ENCODE measurements at regions not wholly inside any gene's neighbourhood (a gene's known extent, or its start where the extent isn't known, plus 50 kb on each side); places are given as distances from the start of the nearest gene placed in this dataset.

DNA sequence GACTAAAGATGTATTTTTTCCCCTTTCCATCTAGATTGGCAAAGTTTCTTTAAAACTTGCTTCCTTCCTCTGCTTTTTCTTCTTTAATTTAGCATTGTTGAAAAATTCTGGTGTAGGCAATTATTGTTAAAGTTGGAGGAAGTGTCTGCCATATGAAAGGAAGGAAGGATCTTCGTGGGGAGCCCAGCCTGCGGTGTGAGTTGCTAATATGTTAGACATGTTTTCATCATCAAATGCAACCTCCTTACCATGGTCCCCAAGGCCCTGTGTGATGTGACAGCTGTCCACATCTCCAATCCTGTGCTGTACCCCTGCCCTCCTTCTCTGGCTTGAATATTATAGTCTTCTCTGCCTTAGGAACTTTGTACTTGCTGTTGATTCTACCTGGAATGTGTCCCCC is 81.0 kb upstream of the ZBTB18 start (continued):
- TF ChIP-seq, protein P1, sequence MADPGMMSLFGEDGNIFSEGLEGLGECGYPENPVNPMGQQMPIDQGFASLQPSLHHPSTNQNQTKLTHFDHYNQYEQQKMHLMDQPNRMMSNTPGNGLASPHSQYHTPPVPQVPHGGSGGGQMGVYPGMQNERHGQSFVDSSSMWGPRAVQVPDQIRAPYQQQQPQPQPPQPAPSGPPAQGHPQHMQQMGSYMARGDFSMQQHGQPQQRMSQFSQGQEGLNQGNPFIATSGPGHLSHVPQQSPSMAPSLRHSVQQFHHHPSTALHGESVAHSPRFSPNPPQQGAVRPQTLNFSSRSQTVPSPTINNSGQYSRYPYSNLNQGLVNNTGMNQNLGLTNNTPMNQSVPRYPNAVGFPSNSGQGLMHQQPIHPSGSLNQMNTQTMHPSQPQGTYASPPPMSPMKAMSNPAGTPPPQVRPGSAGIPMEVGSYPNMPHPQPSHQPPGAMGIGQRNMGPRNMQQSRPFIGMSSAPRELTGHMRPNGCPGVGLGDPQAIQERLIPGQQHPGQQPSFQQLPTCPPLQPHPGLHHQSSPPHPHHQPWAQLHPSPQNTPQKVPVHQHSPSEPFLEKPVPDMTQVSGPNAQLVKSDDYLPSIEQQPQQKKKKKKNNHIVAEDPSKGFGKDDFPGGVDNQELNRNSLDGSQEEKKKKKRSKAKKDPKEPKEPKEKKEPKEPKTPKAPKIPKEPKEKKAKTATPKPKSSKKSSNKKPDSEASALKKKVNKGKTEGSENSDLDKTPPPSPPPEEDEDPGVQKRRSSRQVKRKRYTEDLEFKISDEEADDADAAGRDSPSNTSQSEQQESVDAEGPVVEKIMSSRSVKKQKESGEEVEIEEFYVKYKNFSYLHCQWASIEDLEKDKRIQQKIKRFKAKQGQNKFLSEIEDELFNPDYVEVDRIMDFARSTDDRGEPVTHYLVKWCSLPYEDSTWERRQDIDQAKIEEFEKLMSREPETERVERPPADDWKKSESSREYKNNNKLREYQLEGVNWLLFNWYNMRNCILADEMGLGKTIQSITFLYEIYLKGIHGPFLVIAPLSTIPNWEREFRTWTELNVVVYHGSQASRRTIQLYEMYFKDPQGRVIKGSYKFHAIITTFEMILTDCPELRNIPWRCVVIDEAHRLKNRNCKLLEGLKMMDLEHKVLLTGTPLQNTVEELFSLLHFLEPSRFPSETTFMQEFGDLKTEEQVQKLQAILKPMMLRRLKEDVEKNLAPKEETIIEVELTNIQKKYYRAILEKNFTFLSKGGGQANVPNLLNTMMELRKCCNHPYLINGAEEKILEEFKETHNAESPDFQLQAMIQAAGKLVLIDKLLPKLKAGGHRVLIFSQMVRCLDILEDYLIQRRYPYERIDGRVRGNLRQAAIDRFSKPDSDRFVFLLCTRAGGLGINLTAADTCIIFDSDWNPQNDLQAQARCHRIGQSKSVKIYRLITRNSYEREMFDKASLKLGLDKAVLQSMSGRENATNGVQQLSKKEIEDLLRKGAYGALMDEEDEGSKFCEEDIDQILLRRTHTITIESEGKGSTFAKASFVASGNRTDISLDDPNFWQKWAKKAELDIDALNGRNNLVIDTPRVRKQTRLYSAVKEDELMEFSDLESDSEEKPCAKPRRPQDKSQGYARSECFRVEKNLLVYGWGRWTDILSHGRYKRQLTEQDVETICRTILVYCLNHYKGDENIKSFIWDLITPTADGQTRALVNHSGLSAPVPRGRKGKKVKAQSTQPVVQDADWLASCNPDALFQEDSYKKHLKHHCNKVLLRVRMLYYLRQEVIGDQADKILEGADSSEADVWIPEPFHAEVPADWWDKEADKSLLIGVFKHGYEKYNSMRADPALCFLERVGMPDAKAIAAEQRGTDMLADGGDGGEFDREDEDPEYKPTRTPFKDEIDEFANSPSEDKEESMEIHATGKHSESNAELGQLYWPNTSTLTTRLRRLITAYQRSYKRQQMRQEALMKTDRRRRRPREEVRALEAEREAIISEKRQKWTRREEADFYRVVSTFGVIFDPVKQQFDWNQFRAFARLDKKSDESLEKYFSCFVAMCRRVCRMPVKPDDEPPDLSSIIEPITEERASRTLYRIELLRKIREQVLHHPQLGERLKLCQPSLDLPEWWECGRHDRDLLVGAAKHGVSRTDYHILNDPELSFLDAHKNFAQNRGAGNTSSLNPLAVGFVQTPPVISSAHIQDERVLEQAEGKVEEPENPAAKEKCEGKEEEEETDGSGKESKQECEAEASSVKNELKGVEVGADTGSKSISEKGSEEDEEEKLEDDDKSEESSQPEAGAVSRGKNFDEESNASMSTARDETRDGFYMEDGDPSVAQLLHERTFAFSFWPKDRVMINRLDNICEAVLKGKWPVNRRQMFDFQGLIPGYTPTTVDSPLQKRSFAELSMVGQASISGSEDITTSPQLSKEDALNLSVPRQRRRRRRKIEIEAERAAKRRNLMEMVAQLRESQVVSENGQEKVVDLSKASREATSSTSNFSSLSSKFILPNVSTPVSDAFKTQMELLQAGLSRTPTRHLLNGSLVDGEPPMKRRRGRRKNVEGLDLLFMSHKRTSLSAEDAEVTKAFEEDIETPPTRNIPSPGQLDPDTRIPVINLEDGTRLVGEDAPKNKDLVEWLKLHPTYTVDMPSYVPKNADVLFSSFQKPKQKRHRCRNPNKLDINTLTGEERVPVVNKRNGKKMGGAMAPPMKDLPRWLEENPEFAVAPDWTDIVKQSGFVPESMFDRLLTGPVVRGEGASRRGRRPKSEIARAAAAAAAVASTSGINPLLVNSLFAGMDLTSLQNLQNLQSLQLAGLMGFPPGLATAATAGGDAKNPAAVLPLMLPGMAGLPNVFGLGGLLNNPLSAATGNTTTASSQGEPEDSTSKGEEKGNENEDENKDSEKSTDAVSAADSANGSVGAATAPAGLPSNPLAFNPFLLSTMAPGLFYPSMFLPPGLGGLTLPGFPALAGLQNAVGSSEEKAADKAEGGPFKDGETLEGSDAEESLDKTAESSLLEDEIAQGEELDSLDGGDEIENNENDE (IDR thresholded peaks at IDR 0.05; ENCODE audit: insufficient replicate concordance, low read length) = no peak
- TF ChIP-seq RFX5 (IDR thresholded peaks at IDR 0.05; ENCODE audit: borderline replicate concordance, low read depth, low read length) = no peak
- no peak for TF ChIP-seq CEBPB (IDR thresholded peaks at IDR 0.05; ENCODE audit: low read depth, low read length)
- no peak for TF ChIP-seq RBBP5 (IDR thresholded peaks at IDR 0.05; ENCODE audit: borderline replicate concordance, low read depth, low read length)
- no peak for TF ChIP-seq EZH2 (IDR thresholded peaks at IDR 0.05; ENCODE audit: low read depth, low read length, severe bottlenecking)
- no peak for TF ChIP-seq CREB1 (IDR thresholded peaks at IDR 0.05)
- TF ChIP-seq SUZ12 (IDR thresholded peaks at IDR 0.05; ENCODE audit: low read length) = no peak
- TF ChIP-seq, protein P2, sequence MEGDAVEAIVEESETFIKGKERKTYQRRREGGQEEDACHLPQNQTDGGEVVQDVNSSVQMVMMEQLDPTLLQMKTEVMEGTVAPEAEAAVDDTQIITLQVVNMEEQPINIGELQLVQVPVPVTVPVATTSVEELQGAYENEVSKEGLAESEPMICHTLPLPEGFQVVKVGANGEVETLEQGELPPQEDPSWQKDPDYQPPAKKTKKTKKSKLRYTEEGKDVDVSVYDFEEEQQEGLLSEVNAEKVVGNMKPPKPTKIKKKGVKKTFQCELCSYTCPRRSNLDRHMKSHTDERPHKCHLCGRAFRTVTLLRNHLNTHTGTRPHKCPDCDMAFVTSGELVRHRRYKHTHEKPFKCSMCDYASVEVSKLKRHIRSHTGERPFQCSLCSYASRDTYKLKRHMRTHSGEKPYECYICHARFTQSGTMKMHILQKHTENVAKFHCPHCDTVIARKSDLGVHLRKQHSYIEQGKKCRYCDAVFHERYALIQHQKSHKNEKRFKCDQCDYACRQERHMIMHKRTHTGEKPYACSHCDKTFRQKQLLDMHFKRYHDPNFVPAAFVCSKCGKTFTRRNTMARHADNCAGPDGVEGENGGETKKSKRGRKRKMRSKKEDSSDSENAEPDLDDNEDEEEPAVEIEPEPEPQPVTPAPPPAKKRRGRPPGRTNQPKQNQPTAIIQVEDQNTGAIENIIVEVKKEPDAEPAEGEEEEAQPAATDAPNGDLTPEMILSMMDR (IDR thresholded peaks at IDR 0.05; ENCODE audit: control extremely low read depth in 1 of 3, insufficient read depth in 1 of 3, low read depth in 1 of 3, low read length in 3 of 3) = no peak
- no peak for TF ChIP-seq MAFK (IDR thresholded peaks at IDR 0.05; ENCODE audit: low read depth, low read length)

Measured in H1 (cell line).